ENCODE measurements at regions not wholly inside any gene's neighbourhood (a gene's known extent, or its start where the extent isn't known, plus 50 kb on each side); places are given as distances from the start of the nearest gene placed in this dataset.

GRCh38 chr5:15243301-15244020 lies 256.5 kb upstream of the FBXL7 start:
- ATAC-seq (no peak), DNase-seq (ENCODE audit: low read depth, low spot score) (no peak), FAIRE-seq (no peak)
- Histone ChIP-seq H3K4me1 (ENCODE audit: control insufficient read depth, insufficient read depth, low read length) (no peaks in the 10 kb centered on the region), H3K9me3 (replicated peaks; ENCODE audit: control insufficient read depth, insufficient read depth, low read length) (no peaks in the 10 kb centered on the region), H3K4me3 (no peak overlapping the region), H3K27me3 (replicated peaks in 1 of 2; ENCODE audit: control insufficient read depth in 2 of 2, insufficient read depth in 2 of 2, low read length in 1 of 2) (no peaks in the 10 kb centered on the region), H2AFZ (ENCODE audit: control insufficient read depth, low read depth, low read length) (no peak overlapping the region), H3K36me3 (ENCODE audit: control insufficient read depth in 2 of 2, insufficient read depth in 2 of 2, low read length in 1 of 2) (no peaks in the 10 kb centered on the region), H3K4me2 (ENCODE audit: control insufficient read depth, insufficient read depth) (no peak overlapping the region), H3K27ac (ENCODE audit: control insufficient read depth, insufficient read depth) (no peak overlapping the region), H4K20me1 (ENCODE audit: control insufficient read depth, insufficient read depth) (no peaks in the 10 kb centered on the region), H3K9ac (ENCODE audit: control insufficient read depth, insufficient read depth, low read length) (no peak overlapping the region), H3K79me2 (ENCODE audit: control insufficient read depth, insufficient read depth, low read length) (no peaks in the 10 kb centered on the region)
- RAD21 ChIA-PET (ENCODE audit: unreplicated experiment), result no interaction called here
- POLR2A ChIA-PET, result no interaction called here
- intact Hi-C loops (cut with micrococcal nuclease; ENCODE audit: unreplicated experiment) (no loop called here), in situ Hi-C loops (cut with MboI) (no loop called here)
- CTCF ChIA-PET, result no interaction called here
- BruUV-seq (replicated peaks), result no TSS peak
- TF ChIP-seq NR2F1 (conservative IDR thresholded peaks at IDR 0.05) (no peak), CREM (IDR thresholded peaks at IDR 0.05; ENCODE audit: low read depth) (no peak), ATF7 (IDR thresholded peaks at IDR 0.05; ENCODE audit: low read depth) (no peak), CHD2 (IDR thresholded peaks at IDR 0.05; ENCODE audit: borderline replicate concordance, low read depth, low read length) (no peak), SUPT20H (IDR thresholded peaks at IDR 0.05; ENCODE audit: borderline replicate concordance, control insufficient read depth, low read depth, low read length) (no peak), POU2F2 (IDR thresholded peaks at IDR 0.05; ENCODE audit: borderline replicate concordance, low read depth, low read length) (no peak), SUZ12 (IDR thresholded peaks at IDR 0.05; ENCODE audit: unreplicated experiment) (no peak)
- SMC1A ChIA-PET (ENCODE audit: uncharacterized antibody, unreplicated experiment), result no interaction called here
- WGBS (ENCODE audit: insufficient coverage, insufficient replicate concordance, low lambda C conversion rate, missing lambda C conversion rate), result 34% methylated on average over 4 of the region's 4 CpGs

GRCh38 chr5:15241216-15241821 lies 258.7 kb upstream of the FBXL7 start:
- Histone ChIP-seq H3K36me3 (ENCODE audit: control insufficient read depth in 2 of 2, insufficient read depth in 2 of 2, low read length in 1 of 2) (no peaks in the 10 kb centered on the region), H3K4me2 (ENCODE audit: control insufficient read depth, insufficient read depth) (no peak overlapping the region), H4K20me1 (ENCODE audit: control insufficient read depth, insufficient read depth) (no peaks in the 10 kb centered on the region), H3K9me3 (replicated peaks; ENCODE audit: control insufficient read depth, insufficient read depth, low read length) (no peaks in the 10 kb centered on the region), H3K4me3 (no peak overlapping the region), H3K79me2 (ENCODE audit: control insufficient read depth, insufficient read depth, low read length) (no peaks in the 10 kb centered on the region), H3K27ac (ENCODE audit: control insufficient read depth, insufficient read depth) (no peak overlapping the region), H2AFZ (ENCODE audit: control insufficient read depth, low read depth, low read length) (no peak overlapping the region), H3K4me1 (ENCODE audit: control insufficient read depth, insufficient read depth, low read length) (no peaks in the 10 kb centered on the region), H3K27me3 (replicated peaks in 1 of 2; ENCODE audit: control insufficient read depth in 2 of 2, insufficient read depth in 2 of 2, low read length in 1 of 2) (no peaks in the 10 kb centered on the region), H3K9ac (ENCODE audit: control insufficient read depth, insufficient read depth, low read length) (no peak overlapping the region)
- FAIRE-seq (no peak), ATAC-seq (no peak), DNase-seq (ENCODE audit: low read depth, low spot score) (no peak)
- WGBS (ENCODE audit: insufficient coverage, insufficient replicate concordance, low lambda C conversion rate, missing lambda C conversion rate), result 0% methylated on average over 1 of the region's 1 CpG
- TF ChIP-seq PAX8 (IDR thresholded peaks at IDR 0.05), result no peak
- TF ChIP-seq ATF3 (IDR thresholded peaks at IDR 0.05; ENCODE audit: borderline replicate concordance, extremely low read depth, low read depth, low read length), result no peak
- no peak for TF ChIP-seq IKZF1 (conservative IDR thresholded peaks at IDR 0.05)
- TF ChIP-seq HDAC6 (IDR thresholded peaks at IDR 0.05; ENCODE audit: unreplicated experiment), result no peak
- SMC1A ChIA-PET (ENCODE audit: uncharacterized antibody, unreplicated experiment), result interaction anchor here (0.5 kb wide), 1 partner anchor 97 kb away, joined by 3 read pairs; no protein-coding TSS in a partner anchor
- intact Hi-C loops (cut with micrococcal nuclease; ENCODE audit: unreplicated experiment) (no loop called here), in situ Hi-C loops (cut with MboI) (no loop called here)
- no TSS peak for BruUV-seq (replicated peaks)
- CTCF ChIA-PET, result no interaction called here
- RAD21 ChIA-PET (ENCODE audit: unreplicated experiment), result no interaction called here
- POLR2A ChIA-PET, result no interaction called here
